ENCODE measurements at regions not wholly inside any gene's neighbourhood (a gene's known extent, or its start where the extent isn't known, plus 50 kb on each side); places are given as distances from the start of the nearest gene placed in this dataset.

- H3K9me3 ChIP-seq (replicated peaks; ENCODE audit: control insufficient read depth, insufficient read depth, low read depth, low read length), result no peaks in the 10 kb centered on the region
- in situ Hi-C loops (cut with MboI), result no loop called here
- H3K4me2 ChIP-seq (ENCODE audit: insufficient read depth, low read length), result no peak overlapping the region
- no peaks in the 10 kb centered on the region for H3K79me2 ChIP-seq (ENCODE audit: control insufficient read depth, insufficient read depth, low read length)
- no peak for TF ChIP-seq ZNF41 (CRISPR knock-in tag; conservative IDR thresholded peaks at IDR 0.05)
- no peak for TF ChIP-seq LARP7 (IDR thresholded peaks at IDR 0.05)
- TF ChIP-seq NONO (IDR thresholded peaks at IDR 0.05; ENCODE audit: low read depth in 2 of 2, low read length in 1 of 2), result no peak
- no peak for TF ChIP-seq FOXK2 (conservative IDR thresholded peaks at IDR 0.05 in 1 of 2, IDR thresholded peaks at IDR 0.05 in 1 of 2; ENCODE audit: low read depth in 2 of 2)
- no peak for TF ChIP-seq CHD1 (IDR thresholded peaks at IDR 0.05; ENCODE audit: low read length)
- TF ChIP-seq NR2C2 (CRISPR knock-in tag; IDR thresholded peaks at IDR 0.05), result no peak
- no peak for TF ChIP-seq NR2C2 (tag; IDR thresholded peaks at IDR 0.05)
- no peak for TF ChIP-seq ZNF212 (CRISPR knock-in tag; IDR thresholded peaks at IDR 0.05)
- no peak for TF ChIP-seq RFX5 (IDR thresholded peaks at IDR 0.05; ENCODE audit: low read depth, low read length)
- TF ChIP-seq ZNF3 (CRISPR knock-in tag; IDR thresholded peaks at IDR 0.05), result no peak
- CTCF ChIA-PET (ENCODE audit: low intra/inter-chr PET ratio), result no interaction called here
- H3K4me1 ChIP-seq (replicated peaks in 1 of 2; ENCODE audit: control insufficient read depth in 2 of 2, insufficient read depth in 2 of 2, low read length in 2 of 2), result no peaks in the 10 kb centered on the region
- no peak for DNase-seq (ENCODE audit: extremely low read depth in 1 of 4, low spot score in 3 of 4)
- WGBS (ENCODE audit: insufficient coverage, low coverage, missing lambda C conversion rate), result 0% methylated on average over 5 of the region's 5 CpGs
- ATAC-seq, result no peak
- no peak overlapping the region for H3K27ac ChIP-seq (ENCODE audit: extremely low read depth, low read depth, low read length)
- no peaks in the 10 kb centered on the region for H3K9me1 ChIP-seq (ENCODE audit: control insufficient read depth, insufficient read depth, low read length)
- no peaks in the 10 kb centered on the region for H3K36me3 ChIP-seq (ENCODE audit: control insufficient read depth, insufficient read depth, low read length)
- POLR2A ChIA-PET, result interaction anchor here (0.9 kb wide), 1 partner anchor 9 kb away, joined by 3 read pairs; no protein-coding TSS in a partner anchor
- no peaks in the 10 kb centered on the region for H4K20me1 ChIP-seq (replicated peaks; ENCODE audit: control insufficient read depth, insufficient read depth, low read length)
- H2AFZ ChIP-seq (ENCODE audit: low read depth, low read length), result no peak overlapping the region
- no peak for FAIRE-seq
- BruUV-seq (replicated peaks), result no TSS peak
- no peak overlapping the region for H3K4me3 ChIP-seq
- no peak overlapping the region for H3K9ac ChIP-seq (ENCODE audit: insufficient read depth in 1 of 2, low read depth in 2 of 2, low read length in 2 of 2)
- intact Hi-C loops (cut with micrococcal nuclease), result no loop called here
- no peaks in the 10 kb centered on the region; a peak in 1 of 5 replicates for H3K27me3 ChIP-seq (ENCODE audit: control insufficient read depth in 2 of 2, insufficient read depth in 2 of 2, low read length in 2 of 2)
Observed at GRCh38 chr10:14382022-14382421, 51.3 kb upstream of the FRMD4A start.

Data from K562 (cell line).